ENCODE measurements at regions not wholly inside any gene's neighbourhood (a gene's known extent, or its start where the extent isn't known, plus 50 kb on each side); places are given as distances from the start of the nearest gene placed in this dataset.

- no peak for DNase-seq
These were observed 311.8 kb upstream of the MMS22L start for GRCh38 chr6:97594844-97595243.

- no peak for DNase-seq
These were observed 338.1 kb upstream of the MMS22L start for GRCh38 chr6:97621111-97621510.

GRCh38 chr6:97626671-97627441 is 343.8 kb upstream of the MMS22L start:
- no peak for DNase-seq

- no peak for DNase-seq
These were observed 346.2 kb upstream of the MMS22L start for GRCh38 chr6:97629180-97629579.

- no peak for DNase-seq
These were observed 347.6 kb upstream of the MMS22L start for GRCh38 chr6:97630604-97631003.

- DNase-seq = no peak
These were observed 349.3 kb upstream of the MMS22L start for GRCh38 chr6:97632341-97632740.

GRCh38 chr6:97639702-97640101 is 356.7 kb upstream of the MMS22L start:
- DNase-seq = no peak

- DNase-seq = no peak
These were observed 361.3 kb upstream of the MMS22L start for GRCh38 chr6:97644353-97644752.

- DNase-seq = no peak
These were observed 362.7 kb upstream of the MMS22L start for GRCh38 chr6:97645757-97646156.

GRCh38 chr6:97653076-97653475 is 370.1 kb upstream of the MMS22L start:
- no peak for DNase-seq

GRCh38 chr6:97653517-97653916 is 370.5 kb upstream of the MMS22L start:
- no peak for DNase-seq

- DNase-seq = no peak
These were observed 371.7 kb upstream of the MMS22L start for GRCh38 chr6:97654674-97655073.

- DNase-seq = no peak
These were observed 373.2 kb upstream of the MMS22L start for GRCh38 chr6:97656236-97656635.

- DNase-seq = no peak
These were observed 373.8 kb upstream of the MMS22L start for GRCh38 chr6:97656706-97657350.

GRCh38 chr6:97658090-97658489 is 375.1 kb upstream of the MMS22L start:
- DNase-seq = no peak

GRCh38 chr6:97663252-97663651 is 380.2 kb upstream of the MMS22L start:
- no peak for DNase-seq

- DNase-seq = no peak
These were observed 382.4 kb upstream of the MMS22L start for GRCh38 chr6:97665446-97665845.

GRCh38 chr6:97666889-97667288 is 383.9 kb upstream of the MMS22L start:
- DNase-seq = no peak

- no peak for DNase-seq
These were observed 385.7 kb upstream of the MMS22L start for GRCh38 chr6:97668716-97669115.

GRCh38 chr6:97669191-97670031 is 386.4 kb upstream of the MMS22L start:
- no peak for DNase-seq

- no peak for DNase-seq
These were observed 391.8 kb upstream of the MMS22L start for GRCh38 chr6:97674802-97675201.

- no peak for DNase-seq
These were observed 394.6 kb upstream of the MMS22L start for GRCh38 chr6:97677626-97678025.

- DNase-seq = no peak
These were observed 404.9 kb upstream of the MMS22L start for GRCh38 chr6:97687916-97688315.
